B cell (primary cell): ENCODE measurements at regions not wholly inside any gene's neighbourhood (a gene's known extent, or its start where the extent isn't known, plus 50 kb on each side); places are given as distances from the start of the nearest gene placed in this dataset.

Experiments
- ATAC-seq: fragments of 200-7000 bp; cut with Tn5 transposase; one replicate; pipeline ENCODE4 v1.10.0; 2021; ENCODE audit warnings: low read depth, mild to moderate bottlenecking, moderate number of reproducible peaks, moderate library complexity
- CTCF ChIA-PET: fragments of 350-600 bp; sonication (Branson Sonifier 250); formaldehyde crosslinking; loops from one replicate; lab custom pipeline; 2021; ENCODE audit warnings: antibody characterized with exemption, inconsistent platforms; lab: Charles Lee
- POLR2A ChIA-PET: fragments of 350-600 bp; sonication (Branson Sonifier 250); formaldehyde crosslinking; loops from one replicate; lab custom pipeline; 2021; ENCODE audit warnings: antibody characterized with exemption; lab: Charles Lee
- DNase-seq: peaks from one replicate; pipeline ENCODE4 v3.0.0; 2013
- H2AFZ ChIP-seq: 2 replicates; pipeline ENCODE4 v1.6.1; 2012; ENCODE audit warnings: mild to moderate bottlenecking, low read depth, low read length; ENCODE audit not compliant: insufficient read depth, poor library complexity, severe bottlenecking
- H3K27ac ChIP-seq, 2 donors: 1 replicate in 1 of 2; 2 replicates in 1 of 2; pipeline ENCODE4 v1.5.1; 2012 to 2013; ENCODE audit warnings: low read length in 2 of 2, mild to moderate bottlenecking in 2 of 2, moderate library complexity in 1 of 2
- H3K27me3 ChIP-seq, 4 experiments: fragments of 200-600 bp in 1 of 4; sonication (generic) in 1 of 4; replicated peaks in 1 of 4; 1 replicate in 2 of 4; 2 replicates in 2 of 4; pipeline versions ENCODE4 v1.6.1 to v1.7.0; 2013 to 2016; ENCODE audit warnings: low read length in 3 of 4, mild to moderate bottlenecking in 2 of 4, mixed read lengths in 1 of 4, moderate library complexity in 1 of 4; ENCODE audit not compliant: insufficient read depth in 4 of 4, control insufficient read depth in 3 of 4; ENCODE audit errors: control extremely low read depth in 1 of 4
- H3K36me3 ChIP-seq, 2 experiments: replicated peaks in 1 of 2; 1 replicate in 1 of 2; 2 replicates in 1 of 2; pipeline versions ENCODE4 v1.6.1 to v1.7.1; 2013; ENCODE audit warnings: low read length in 1 of 2; ENCODE audit not compliant: insufficient read depth in 2 of 2, control insufficient read depth in 1 of 2; ENCODE audit errors: control extremely low read depth in 1 of 2, extremely low read depth in 1 of 2
- H3K4me1 ChIP-seq, 2 donors: fragments of 200-600 bp in 1 of 2; sonication (generic) in 1 of 2; 1 replicate in 1 of 2; 2 replicates in 1 of 2; pipeline versions ENCODE4 v1.5.1 to v1.6.1; 2013 to 2017; ENCODE audit warnings: low read length in 2 of 2; ENCODE audit not compliant: control insufficient read depth in 2 of 2, insufficient read depth in 2 of 2
- H3K4me2 ChIP-seq: replicated peaks from 2 replicates; pipeline ENCODE3; 2012; ENCODE audit warnings: mild to moderate bottlenecking, low read depth, low read length; ENCODE audit not compliant: poor library complexity, severe bottlenecking
- H3K4me3 ChIP-seq, 5 experiments: fragments of 200-600 bp in 1 of 5; sonication (generic) in 1 of 5; 1 replicate in 3 of 5; 2 replicates in 2 of 5; pipeline versions ENCODE4 v1.5.1 to v1.7.0; 2011 to 2016; ENCODE audit warnings: low read length in 4 of 5, mild to moderate bottlenecking in 4 of 5, low read depth in 2 of 5, control low read depth in 1 of 5, moderate library complexity in 1 of 5; ENCODE audit not compliant: insufficient read depth in 1 of 5; ENCODE audit errors: control extremely low read depth in 1 of 5, extremely low read depth in 1 of 5
- H3K79me2 ChIP-seq: fragments of 200-600 bp; sonication (generic); one replicate; pipeline ENCODE4 v1.6.0; 2016; ENCODE audit warnings: low read length; ENCODE audit not compliant: control insufficient read depth, insufficient read depth
- H3K9ac ChIP-seq: fragments of 200-600 bp; sonication (generic); 2 replicates; pipeline ENCODE4 v1.6.1; 2017; ENCODE audit warnings: mild to moderate bottlenecking, low read length, moderate library complexity
- H3K9me3 ChIP-seq, 3 donors: one replicate each; pipeline versions ENCODE4 v1.6.1 to v1.7.1; 2013; ENCODE audit warnings: low read length in 2 of 3; ENCODE audit not compliant: control insufficient read depth in 2 of 3, insufficient read depth in 1 of 3; ENCODE audit errors: control extremely low read depth in 1 of 3
- H4K20me1 ChIP-seq: 2 replicates; pipeline ENCODE4 v1.6.0; 2012; ENCODE audit warnings: mild to moderate bottlenecking, low read length; ENCODE audit not compliant: insufficient read depth, control insufficient read depth, poor library complexity, severe bottlenecking
- H3K27ac Mint-ChIP-seq: one replicate; pipeline ENCODE4 v1.8.0; 2021; ENCODE audit warnings: mixed read lengths
- H3K27me3 Mint-ChIP-seq: one replicate; pipeline ENCODE4 v1.8.0; 2021; ENCODE audit warnings: mixed read lengths
- H3K4me1 Mint-ChIP-seq: one replicate; pipeline ENCODE4 v1.8.0; 2021; ENCODE audit warnings: mixed read lengths
- H3K4me3 Mint-ChIP-seq: one replicate; pipeline ENCODE4 v1.8.0; 2021; ENCODE audit warnings: mixed read lengths
- H3K9me3 Mint-ChIP-seq: one replicate; pipeline ENCODE4 v1.8.0; 2022; ENCODE audit warnings: mixed read lengths; ENCODE audit not compliant: insufficient read depth
- EZH2 ChIP-seq: IDR thresholded peaks from 2 replicates; pipeline ENCODE4 v1.6.1; 2012; ENCODE audit warnings: borderline replicate concordance, low read depth, mild to moderate bottlenecking, moderate library complexity, low read length; ENCODE audit not compliant: insufficient read depth, poor library complexity, severe bottlenecking
- WGBS: methylation state at CpG from one replicate; pipeline ENCODE4 v1.1.5; 2013; ENCODE audit warnings: missing lambda C conversion rate; ENCODE audit not compliant: insufficient coverage; 5-methylcytosine and 5-hydroxymethylcytosine counted together
- intact Hi-C: fragments of 100-400 bp; cut with micrococcal nuclease; formaldehyde crosslinking; loops from one replicate; pipeline ENCODE4 v1.10.0; 2022
- TF ChIP-seq, protein P1 (sequence below): fragments of 200-600 bp; IDR thresholded peaks from one replicate; pipeline ENCODE4 v1.8.0; 2022; ENCODE audit warnings: antibody characterized with exemption, mild to moderate bottlenecking

DNA sequence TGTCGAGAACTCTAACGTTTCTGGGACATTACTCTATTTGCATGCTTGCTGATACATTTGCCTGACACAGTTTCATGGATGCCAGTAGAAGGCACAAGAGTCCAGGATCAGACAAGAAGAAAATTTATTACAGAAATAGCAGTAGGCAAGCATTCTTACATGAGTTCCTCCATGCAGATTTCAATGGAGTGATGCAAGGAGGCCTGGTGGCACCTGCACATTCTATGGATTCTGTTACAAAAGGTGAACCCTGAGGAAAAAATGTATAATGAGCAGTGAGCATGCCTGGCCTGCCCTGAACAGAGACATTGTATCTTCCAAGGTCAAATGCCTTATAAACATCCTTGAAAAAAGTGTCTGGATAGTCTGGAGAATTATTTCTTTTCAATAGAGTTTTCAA lies 142.9 kb downstream of the DSEL start:
- Histone ChIP-seq H3K4me2 (no peak overlapping the region), H2AFZ (no peak overlapping the region), H3K9ac (no peak overlapping the region), H3K4me3 (no peak overlapping the region), H3K36me3 (no peaks in the 10 kb centered on the region), H3K9me3 (no peaks in the 10 kb centered on the region), H3K79me2 (no peaks in the 10 kb centered on the region), H3K27me3 (no peaks in the 10 kb centered on the region), H3K4me1 (no peaks in the 10 kb centered on the region), H4K20me1 (no peaks in the 10 kb centered on the region), H3K27ac (no peak overlapping the region)
- no peaks in the 10 kb centered on the region for H3K27me3 Mint-ChIP-seq
- DNase-seq (no peak), ATAC-seq (no peak)
- ChIA-PET CTCF (no interaction called here), POLR2A (no interaction called here)
- H3K4me3 Mint-ChIP-seq = no peak overlapping the region
- no peak overlapping the region for H3K27ac Mint-ChIP-seq
- WGBS = 94% methylated on average over 2 of the region's 2 CpGs
- intact Hi-C loops = no loop called here
- TF ChIP-seq, protein P1, sequence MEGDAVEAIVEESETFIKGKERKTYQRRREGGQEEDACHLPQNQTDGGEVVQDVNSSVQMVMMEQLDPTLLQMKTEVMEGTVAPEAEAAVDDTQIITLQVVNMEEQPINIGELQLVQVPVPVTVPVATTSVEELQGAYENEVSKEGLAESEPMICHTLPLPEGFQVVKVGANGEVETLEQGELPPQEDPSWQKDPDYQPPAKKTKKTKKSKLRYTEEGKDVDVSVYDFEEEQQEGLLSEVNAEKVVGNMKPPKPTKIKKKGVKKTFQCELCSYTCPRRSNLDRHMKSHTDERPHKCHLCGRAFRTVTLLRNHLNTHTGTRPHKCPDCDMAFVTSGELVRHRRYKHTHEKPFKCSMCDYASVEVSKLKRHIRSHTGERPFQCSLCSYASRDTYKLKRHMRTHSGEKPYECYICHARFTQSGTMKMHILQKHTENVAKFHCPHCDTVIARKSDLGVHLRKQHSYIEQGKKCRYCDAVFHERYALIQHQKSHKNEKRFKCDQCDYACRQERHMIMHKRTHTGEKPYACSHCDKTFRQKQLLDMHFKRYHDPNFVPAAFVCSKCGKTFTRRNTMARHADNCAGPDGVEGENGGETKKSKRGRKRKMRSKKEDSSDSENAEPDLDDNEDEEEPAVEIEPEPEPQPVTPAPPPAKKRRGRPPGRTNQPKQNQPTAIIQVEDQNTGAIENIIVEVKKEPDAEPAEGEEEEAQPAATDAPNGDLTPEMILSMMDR = no peak
- TF ChIP-seq EZH2 = no peak
- peaks cover 2% of the 10 kb centered on the region for H3K9me3 Mint-ChIP-seq
- H3K4me1 Mint-ChIP-seq = no peaks in the 10 kb centered on the region

DNA sequence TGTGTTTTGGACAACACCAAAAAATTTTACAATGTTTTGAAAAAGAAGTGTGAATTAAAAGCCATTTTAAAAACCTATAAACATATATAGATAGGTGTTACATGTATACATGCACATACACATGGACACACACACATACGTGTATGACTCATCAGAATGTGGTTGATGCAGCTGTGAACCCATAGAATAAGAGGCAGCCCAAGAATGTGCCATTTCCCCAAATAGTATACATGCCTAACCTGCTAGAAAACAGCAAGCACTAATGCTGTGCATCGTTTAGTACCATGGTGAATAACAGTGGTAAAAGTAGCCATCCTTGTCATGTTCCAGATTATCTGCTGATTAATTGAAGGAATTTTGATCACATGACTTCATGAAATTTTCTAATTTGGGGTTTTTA lies 149.0 kb downstream of the DSEL start:
- H3K4me1 ChIP-seq = no peaks in the 10 kb centered on the region
- H3K9me3 Mint-ChIP-seq = peaks cover 2% of the 10 kb centered on the region
- H3K4me3 Mint-ChIP-seq = no peak overlapping the region
- no peak overlapping the region for H3K4me3 ChIP-seq
- no peak for TF ChIP-seq EZH2
- TF ChIP-seq, protein P1 = no peak
- no peaks in the 10 kb centered on the region for H3K79me2 ChIP-seq
- H3K4me1 Mint-ChIP-seq = no peaks in the 10 kb centered on the region
- H3K27me3 Mint-ChIP-seq = no peaks in the 10 kb centered on the region
- intact Hi-C loops = no loop called here
- H2AFZ ChIP-seq = no peak overlapping the region
- H3K9ac ChIP-seq = no peak overlapping the region
- H3K9me3 ChIP-seq = no peaks in the 10 kb centered on the region
- WGBS = no CpG with 5 or more reads among the region's 2 CpGs
- H3K36me3 ChIP-seq = no peaks in the 10 kb centered on the region
- no peak overlapping the region for H3K4me2 ChIP-seq
- H3K27ac ChIP-seq = no peak overlapping the region
- ChIA-PET POLR2A (no interaction called here), CTCF (no interaction called here)
- ATAC-seq (no peak), DNase-seq (no peak)
- H4K20me1 ChIP-seq = no peaks in the 10 kb centered on the region
- no peaks in the 10 kb centered on the region for H3K27me3 ChIP-seq
- H3K27ac Mint-ChIP-seq = no peak overlapping the region
